ENCODE measurements at regions not wholly inside any gene's neighbourhood (a gene's known extent, or its start where the extent isn't known, plus 50 kb on each side); places are given as distances from the start of the nearest gene placed in this dataset.

- DNase-seq, result no peak
Observed at GRCh38 chr11:15485432-15485831, 370.7 kb downstream of the INSC start.

DNA sequence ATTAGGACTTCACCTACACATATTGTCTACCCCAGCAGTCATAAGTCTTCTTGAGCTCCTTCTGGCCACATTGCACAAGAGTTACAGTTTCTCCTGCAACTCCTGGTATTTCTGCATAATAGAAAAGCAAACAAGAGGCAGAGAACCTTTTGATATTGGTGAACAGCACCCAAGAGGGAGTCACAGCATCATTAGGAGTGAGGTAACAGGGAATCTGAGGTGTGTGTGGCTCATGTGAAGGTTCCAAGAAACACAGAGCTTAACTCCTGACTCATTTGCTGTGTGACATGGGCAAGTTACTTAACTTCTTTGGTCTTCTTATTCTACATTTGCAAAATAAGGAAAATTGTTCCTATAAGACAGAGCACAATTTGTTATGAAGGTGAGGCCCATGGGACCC is 374.6 kb downstream of the INSC start:
- DNase-seq, result no peak

GRCh38 chr11:15490535-15490934 is 375.8 kb downstream of the INSC start:
- no peak for DNase-seq

DNA sequence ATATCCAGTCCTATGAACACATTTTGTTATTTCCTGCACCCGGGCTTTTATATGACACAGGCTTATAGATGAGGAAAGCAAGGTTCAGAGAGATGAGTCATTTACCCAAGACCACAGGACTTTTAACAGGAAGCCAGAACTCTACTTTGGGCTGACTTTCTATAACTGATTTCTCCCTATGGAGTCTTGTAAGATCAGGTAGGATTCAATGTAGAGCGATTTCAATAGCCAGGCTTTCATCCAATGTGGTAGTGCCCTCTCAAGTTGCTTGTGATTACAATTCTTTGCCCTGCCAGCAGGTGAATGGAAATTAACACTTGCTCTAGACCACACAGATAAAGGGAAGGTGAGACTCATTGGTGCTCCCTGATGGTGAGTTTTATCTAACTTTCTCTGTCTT is 378.3 kb downstream of the INSC start:
- DNase-seq, result no peak

DNA sequence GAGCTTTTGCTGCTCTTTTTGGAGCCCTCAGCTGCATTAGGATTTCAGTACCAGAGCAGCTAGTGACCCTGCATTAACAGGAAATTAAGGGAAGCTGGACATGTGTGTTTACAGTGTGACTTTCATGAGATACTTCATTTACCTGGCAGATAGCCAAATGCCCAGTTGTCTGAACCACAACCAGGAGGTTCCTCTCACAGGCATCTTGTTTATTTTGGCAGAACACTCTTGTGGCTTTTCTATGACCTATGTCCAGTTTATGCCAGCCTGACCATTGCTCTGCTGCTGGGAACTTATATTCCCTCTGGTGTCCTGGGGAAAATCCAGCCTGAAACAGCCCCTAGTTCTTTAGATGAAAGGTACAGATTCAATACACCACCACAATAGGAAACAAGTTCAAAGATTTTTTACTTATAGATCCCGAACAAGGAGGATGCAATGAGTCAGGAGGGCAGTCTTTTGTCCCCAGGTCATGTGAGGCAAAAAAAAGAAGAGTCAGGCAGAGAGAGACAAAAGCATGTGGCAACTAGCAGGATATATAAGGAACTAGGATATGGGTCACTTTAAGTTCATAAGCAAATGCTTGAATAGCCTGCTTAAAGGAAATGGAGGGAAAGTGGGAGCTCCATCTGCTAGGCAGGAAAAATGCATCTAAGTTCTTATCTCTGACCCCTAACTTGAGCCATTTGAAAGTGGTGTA is 379.3 kb downstream of the INSC start:
- no peak for DNase-seq

GRCh38 chr11:15494740-15495139 is 380.0 kb downstream of the INSC start:
- DNase-seq, result no peak

- no peak for DNase-seq
Observed at GRCh38 chr11:15495462-15495861, 380.7 kb downstream of the INSC start.

- no peak for DNase-seq
Observed at GRCh38 chr11:15497366-15497765, 382.6 kb downstream of the INSC start.

GRCh38 chr11:15499674-15500073 is 385.0 kb downstream of the INSC start:
- DNase-seq, result no peak

DNA sequence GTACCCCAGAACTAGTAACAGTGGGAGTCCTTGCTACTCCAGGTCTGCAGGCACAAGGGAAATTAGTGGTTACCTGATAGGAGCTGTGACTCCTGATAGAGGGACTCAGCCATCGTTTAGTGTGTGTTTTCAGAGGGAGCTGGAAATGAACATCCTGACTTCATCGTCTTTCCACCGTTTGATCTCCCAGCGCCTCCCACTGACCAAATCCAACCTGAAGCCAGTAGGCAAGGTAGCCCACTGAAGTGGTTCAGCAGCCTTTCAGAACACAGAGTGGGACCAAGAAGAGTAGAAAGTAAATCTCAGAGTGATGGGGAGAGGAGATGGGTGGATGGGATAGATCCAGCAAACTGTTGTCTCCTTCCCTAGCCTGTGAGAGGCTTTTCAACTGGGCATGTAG is 385.9 kb downstream of the INSC start:
- DNase-seq, result no peak

- DNase-seq, result no peak
Observed at GRCh38 chr11:15501566-15501965, 386.8 kb downstream of the INSC start.

GRCh38 chr11:15505155-15505554 is 390.4 kb downstream of the INSC start:
- DNase-seq, result no peak

DNA sequence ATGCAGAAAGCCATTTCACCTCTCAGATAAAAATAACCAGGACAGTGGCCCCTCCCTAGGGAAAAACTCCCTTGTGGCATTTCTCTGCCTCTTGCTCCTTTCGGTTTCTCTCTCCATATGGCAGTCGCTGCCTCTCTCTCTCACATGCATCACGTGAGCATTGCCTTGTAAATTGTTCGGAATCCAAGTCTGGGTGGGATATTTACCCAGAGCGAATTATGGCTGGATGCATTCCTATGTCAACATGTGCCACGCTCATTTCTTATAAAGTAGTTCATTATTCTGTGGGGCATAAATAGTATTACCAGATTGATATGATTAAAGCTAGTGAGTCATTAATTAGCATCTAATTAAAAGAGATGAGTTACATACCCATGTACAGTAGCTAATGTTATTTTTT is 392.9 kb downstream of the INSC start:
- no peak for DNase-seq

GRCh38 chr11:15509082-15509481 is 394.4 kb downstream of the INSC start:
- DNase-seq, result no peak

GRCh38 chr11:15519124-15519791 is 404.5 kb downstream of the INSC start:
- DNase-seq, result no peak

- no peak for DNase-seq
Observed at GRCh38 chr11:15519911-15520310, 405.2 kb downstream of the INSC start.

GRCh38 chr11:15523543-15523942 is 408.8 kb downstream of the INSC start:
- DNase-seq, result no peak

GRCh38 chr11:15525582-15525981 is 410.9 kb downstream of the INSC start:
- no peak for DNase-seq

GRCh38 chr11:15526032-15526431 is 411.3 kb downstream of the INSC start:
- no peak for DNase-seq

- no peak for DNase-seq
Observed at GRCh38 chr11:15526859-15527450, 412.2 kb downstream of the INSC start.

GRCh38 chr11:15532432-15532831 is 417.7 kb downstream of the INSC start:
- no peak for DNase-seq

- no peak for DNase-seq
Observed at GRCh38 chr11:15534266-15534665, 419.5 kb downstream of the INSC start.

DNA sequence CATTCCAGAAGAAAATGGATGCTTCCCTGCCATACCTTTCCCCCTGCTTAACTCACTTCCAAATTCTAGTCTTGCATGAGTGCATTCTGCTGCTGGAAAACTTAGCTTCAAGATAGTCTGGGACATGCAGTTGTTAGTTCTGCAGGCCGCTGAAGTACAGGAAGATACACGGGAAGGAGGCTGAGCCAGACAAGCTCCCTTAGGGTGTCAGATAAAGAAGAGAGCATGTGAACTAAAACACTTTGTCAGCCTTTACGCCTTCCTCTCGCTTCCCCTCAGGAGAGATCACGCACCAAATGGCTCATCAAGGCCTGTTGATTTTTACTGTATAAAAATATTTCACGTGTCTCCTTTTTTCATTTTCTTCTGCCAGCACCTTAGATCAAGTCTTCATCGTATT is 420.7 kb downstream of the INSC start:
- no peak for DNase-seq

DNA sequence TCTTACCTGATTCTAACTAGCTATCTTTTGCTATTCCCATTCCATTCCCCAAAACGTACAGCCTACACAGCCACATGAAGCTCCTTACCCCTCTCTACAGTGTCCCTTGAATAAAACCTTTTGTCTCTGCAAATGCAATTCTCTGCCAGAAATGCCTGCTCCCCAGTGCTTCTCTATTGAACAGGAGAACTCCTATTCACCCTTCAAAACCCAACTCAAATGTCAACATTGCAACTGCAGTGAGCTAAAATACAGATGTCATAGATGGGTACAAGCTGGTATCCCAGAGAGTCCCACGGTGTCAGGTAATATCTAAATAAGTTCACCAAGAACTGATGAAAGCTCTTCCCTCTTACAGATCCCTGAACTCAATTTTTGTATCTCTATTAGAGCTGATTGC is 421.7 kb downstream of the INSC start:
- DNase-seq, result no peak

Data from renal pelvis (tissue), 1 donor.